ENCODE measurements at regions not wholly inside any gene's neighbourhood (a gene's known extent, or its start where the extent isn't known, plus 50 kb on each side); places are given as distances from the start of the nearest gene placed in this dataset.

DNA sequence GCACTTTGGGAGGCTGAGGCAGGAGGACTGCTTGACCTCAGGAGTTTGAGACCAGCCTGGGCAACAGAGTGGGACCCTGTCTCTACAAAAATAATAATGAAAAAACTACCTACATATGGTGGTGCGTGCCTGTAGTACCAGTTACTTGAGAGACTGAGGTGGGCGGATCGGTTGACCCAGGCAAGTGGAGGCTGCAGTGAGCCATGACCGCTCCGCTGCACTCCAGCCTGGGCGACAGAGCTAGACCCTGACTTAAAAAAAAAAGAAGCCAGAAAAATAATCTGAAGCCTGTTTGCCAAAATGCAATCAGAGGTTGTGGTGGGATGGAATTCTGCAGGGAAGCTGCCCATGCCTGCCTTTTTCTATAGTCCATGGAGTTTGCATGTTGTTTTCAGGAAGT lies 50.4 kb upstream of the GGTA1 start:
- DNase-seq: no peak

DNA sequence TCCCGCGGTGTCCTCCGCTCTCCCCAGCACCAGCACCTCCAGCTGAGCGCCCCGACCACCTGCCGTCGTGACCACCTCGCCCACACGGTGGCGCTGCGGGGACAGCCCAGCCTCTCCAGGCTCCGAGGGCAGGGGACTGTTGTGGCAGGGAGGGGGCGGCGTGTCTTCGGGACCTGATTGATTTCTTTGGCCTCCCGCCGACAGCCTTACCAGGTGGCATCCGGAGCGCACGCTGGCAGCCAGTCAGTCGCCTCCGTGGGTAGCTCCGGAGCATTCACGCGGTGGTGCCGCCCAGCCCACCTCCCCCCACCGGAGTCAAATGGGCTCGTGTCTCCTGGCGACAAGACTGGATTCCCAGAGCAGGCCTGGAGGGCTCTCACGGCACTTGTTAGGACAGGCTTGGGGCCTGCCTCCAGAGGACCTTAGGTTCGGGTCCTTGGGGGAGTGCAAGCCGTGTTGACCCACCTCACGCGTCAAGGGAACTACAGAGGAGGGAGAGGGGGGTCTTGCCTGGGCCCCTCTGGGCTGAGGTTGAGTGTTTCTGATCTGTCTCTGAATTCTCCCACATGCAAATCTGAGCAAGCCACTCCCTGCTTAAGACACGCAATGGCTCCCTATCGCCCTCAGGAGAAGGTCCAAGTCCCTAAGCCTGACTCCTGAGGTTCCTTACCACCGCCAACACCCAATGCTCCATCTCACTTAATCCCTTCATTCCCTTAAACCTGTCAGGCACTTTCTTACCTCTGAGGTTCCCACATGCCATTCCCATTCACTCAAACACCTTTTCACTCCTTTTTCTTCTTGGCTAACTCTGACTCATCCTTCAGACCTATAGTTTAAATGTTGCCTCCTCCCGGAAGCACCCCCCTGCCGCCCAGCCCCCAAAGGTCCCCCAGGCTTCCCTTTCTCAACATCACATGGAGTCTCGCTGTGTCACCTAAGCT lies 51.2 kb upstream of the GGTA1 start:
- peak in 55 of 56 donors; percentile 18 to 88 (median 68) for DNase-seq

DNA sequence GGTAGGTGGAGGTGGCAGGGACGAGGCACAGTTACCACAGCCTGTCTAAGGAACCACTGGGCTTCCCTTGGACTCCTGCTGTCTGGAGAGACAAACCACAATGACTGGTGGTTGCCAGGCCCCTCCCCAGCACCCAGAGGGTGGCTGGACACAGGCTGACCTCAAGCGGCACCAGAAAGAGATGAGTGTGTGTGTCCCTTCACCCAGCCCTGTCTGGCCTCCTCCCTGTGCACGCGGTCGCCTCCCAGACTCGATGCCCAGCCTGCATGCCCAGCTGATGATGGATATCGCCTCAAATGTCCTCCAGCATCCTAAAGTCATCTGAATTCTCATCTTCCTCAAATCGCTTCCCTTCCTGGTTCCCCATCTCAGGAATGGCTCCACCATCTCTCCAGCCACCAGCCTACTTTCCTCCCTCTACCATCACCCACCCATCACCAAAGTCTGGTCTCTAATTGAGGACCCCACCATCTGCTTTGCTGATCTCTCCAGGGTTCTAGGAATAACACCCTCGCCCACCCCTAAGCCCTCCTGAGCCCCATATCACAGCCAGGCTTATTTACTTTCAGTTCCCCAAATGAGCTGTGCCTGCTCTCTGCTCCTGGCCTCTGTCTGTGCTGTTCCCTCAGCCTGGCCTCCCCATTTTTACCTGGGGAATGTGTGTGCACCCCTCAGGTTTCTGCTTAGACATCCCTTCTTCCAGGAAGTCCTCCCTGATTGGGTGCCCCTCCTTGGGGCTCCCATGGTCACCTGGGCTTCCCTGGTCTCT lies 52.5 kb upstream of the GGTA1 start:
- DNase-seq: peak in 12 of 56 donors; percentile 15 to 52 (median 24)

DNA sequence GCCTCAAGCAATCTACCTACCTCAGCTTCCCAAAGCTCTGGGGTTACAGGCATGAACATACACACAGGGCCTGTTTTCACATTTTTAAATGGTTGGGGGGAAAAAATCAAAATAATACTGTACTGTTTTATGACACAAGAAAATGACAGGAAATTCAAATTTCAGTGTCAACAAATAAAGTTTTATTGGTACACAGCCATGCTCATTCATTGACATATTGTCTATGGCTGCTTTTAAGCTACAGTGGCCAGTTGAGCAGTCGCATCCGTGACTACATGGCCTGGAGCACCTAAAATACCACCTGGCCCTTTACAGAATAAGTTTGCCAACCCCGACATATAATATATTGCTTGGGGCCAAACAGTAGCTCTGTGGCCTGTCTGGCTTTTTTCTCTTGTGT lies 56.4 kb upstream of the GGTA1 start:
- no peak for DNase-seq

DNA sequence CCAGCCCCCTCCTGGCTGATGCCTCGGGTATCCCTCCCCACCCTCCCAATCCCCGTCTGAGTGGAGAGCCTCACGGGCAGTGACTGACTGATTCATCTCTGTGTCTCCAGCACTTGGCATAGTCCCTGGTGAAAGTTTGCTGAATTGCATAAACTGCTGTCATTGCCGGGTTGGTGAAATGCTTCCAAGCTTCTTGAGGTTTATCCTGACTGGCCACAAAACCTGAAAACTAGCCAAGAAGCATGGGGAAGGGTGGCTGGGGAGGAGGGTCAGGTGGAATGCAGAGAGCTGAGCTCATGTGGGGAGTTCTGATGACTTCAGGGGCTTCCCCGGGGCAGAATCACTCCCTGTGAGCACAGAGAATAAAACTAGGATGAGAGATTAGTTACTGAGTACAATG lies 56.9 kb upstream of the GGTA1 start:
- peak in 3 of 56 donors; percentile 6 to 30 (median 16) for DNase-seq

DNA sequence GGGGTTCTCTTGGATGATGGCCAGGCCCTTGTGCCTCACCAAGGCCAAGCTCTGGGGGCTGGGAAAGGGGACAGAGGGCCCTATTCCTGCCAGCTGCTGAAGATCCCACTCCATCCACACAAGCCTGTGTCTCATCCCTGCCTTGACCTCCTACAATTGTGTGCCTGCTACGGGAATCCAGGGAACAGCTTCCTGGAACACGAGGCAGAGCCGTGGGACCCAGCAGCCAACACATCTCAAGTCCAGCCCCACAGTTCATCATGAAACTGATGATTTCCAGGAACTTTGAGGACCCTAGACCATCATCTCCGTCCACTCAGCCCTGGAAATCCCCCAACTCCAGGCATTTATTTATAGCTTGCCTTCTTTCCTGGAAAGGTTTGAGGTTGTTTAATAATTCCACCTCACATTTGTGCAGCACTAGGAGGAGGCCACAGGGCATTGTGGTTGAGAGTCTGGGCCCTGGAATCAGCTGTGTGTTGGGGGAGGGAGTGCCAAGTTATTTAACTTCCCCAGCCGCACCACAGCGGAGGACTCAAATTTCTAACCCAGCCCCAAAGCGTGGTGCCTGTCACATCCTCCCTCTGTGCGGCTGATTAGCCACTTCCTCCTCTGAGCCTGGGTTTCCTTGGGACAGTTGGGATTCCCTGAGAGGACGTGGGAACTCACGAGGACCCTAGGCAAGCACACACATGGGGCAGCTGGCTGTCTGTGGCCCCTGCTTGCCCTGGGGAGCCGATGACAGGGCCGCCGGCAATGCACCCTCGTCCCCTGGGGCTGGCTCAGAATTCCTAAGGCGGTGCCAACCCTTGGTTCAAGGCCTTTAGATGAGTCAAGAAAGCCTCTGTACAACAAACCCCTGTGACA lies 58.2 kb upstream of the GGTA1 start:
- DNase-seq: peak in 17 of 56 donors; percentile 11 to 66 (median 30)

DNA sequence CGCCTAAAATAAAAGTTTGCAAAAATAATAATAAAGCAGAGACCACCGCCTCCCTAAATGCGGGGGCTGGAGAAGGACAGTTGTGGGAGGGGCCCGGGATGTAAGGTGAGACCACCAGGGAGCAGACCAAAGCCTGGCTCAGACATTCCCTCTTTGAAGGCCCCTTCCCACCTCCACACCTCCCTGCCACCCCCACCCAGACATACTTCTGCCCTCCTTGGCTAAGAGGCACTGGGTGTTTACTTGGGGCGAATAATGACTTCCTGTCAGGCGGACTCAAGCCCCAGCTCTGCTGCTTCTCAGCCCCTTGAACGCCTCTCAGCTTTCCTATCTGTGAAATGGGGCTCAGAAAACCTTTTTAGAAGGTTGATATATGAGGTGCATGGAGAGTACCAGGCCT lies 58.8 kb upstream of the GGTA1 start:
- no peak for DNase-seq

DNA sequence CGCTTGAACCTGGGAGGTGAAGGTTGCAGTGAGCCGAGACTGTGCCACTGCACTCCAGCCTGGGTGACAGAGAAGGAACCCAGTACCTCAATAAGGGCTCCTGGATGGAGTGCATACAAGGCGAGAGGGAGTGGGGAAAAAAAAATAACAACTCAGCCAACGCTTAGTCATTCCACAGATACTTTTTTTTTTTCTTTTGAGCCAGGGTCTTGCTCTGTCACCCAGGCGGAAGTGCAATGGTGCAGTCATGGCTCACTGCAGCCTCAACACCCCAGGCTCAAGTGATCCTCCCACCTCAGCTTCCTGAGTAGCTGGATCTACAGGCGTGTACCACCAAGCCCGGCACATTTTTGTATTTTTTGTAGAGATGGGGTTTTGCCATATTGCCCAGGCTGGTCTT lies 59.5 kb upstream of the GGTA1 start:
- DNase-seq: no peak

DNA sequence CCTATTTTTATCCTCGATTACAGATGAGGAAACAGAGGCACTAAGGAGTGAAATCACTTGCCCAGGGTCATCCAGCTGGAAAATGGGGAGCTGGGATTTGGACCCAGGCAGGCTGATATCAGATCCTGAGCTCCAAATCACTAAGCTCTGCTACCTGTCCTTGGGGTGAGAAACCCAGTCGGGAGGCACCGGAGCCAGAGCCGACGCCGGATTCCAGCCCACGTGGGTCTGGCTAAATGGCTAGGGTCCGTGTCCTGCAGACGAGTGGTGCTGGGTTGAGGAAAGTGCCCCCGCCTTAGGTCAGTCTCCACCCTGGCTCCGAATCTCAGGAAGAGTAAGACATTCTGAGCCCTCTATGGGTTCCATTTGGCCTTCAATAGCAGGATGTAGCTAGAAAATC lies 61.3 kb upstream of the GGTA1 start:
- no peak for DNase-seq

DNA sequence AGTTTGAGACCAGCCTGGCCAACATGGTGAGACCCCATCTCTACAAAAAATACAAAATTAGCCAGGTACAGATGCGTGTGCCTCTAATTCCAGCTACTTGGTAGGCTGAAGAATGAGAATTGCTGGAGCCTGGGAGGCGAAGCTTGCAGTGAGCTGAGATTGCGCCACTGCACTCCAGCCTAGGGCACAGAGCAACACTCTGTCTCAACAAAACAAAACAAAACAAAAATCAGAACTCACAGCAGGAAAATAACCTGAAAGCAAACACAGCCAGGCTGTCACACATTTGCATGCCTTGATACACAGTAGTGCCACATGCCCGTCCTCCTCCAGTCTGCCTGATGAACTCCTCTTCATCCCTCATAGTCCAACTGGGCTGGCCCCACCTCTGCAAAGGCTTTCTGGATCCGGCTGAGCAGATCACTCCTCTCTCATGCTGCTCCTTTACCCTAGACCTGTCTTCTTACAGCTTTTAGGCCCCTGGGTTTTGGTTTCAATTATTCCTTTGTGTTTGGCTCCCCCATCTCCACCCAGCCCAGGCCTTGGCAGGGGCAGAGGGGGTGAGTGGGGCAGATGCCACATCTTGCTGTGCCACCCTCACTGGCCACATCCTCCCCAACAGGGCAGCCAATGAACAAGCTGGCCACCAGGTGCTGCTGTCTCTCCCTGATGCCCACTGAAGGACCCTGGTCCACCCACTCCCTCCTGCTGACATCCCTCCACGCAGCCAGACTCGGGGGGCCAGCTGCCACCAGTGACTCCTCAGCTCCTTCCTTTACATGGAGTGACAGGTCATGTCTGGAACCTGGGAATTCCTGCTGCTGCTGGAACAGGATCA lies 62.0 kb upstream of the GGTA1 start:
- no peak for DNase-seq

DNA sequence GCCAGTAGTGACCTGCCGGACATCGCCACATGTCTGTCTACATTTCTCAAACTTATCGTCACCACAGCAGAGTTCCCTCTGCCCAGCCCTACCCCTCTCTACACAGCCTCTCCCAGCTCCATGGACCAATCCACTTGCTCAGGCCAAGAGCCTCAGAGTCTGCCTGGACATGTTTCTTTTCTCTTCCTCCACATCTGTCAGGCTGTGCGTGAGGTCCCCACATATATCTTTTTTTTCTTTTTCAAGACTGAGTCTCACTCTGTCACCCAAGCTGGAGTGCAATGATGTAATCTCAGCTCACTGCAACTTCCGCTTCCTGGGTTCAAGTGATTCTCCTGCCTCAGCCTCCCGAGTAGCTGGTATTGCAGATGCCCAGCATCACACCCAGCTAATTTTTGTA lies 62.7 kb upstream of the GGTA1 start:
- DNase-seq: no peak

DNA sequence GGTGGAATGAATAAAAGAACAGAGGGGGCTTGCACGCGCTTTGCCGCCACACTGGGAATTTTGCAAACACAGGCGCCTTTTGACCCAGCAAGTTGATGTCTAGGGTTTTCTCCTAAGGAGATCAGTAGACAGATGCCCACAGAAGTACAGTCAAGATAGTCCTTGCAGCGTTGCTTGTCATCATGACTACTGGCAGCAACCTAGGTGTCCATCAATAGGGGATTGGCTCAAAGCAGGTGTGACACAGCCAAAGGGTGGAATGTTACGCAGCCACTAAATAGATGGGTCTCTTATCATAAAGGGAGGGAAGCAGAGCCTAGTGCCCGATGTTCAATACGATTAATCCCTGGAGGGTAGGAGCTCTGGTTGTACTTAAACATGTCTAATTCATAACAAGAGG lies 63.8 kb upstream of the GGTA1 start:
- DNase-seq: no peak

DNA sequence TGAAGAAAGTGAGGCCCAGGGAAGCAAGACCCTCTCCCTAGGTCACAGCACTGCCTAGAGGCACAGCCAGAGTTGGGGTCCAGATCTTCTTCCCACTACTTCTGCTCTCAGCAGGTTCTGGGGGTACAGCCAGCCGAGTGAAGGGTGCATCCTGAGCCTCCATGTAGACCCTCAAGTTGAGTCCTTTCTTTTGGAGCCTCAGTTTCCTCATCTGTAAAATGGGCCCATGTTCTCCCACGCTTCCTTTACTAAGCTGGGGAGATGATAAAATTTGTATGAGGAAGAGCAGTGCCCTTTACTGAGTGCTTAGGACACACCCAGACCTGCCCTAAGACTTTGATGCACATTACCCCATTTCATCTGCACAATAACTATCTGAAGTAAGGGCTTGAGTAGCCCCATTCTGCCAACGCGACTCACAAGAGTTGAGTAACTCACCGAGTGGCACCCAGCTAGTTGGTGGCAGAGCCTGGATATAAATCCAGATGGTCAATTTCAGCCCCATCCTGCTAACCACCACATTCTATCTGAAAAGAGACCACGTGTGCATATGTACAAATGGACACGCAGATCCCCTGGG lies 64.3 kb upstream of the GGTA1 start:
- no peak for DNase-seq

DNA sequence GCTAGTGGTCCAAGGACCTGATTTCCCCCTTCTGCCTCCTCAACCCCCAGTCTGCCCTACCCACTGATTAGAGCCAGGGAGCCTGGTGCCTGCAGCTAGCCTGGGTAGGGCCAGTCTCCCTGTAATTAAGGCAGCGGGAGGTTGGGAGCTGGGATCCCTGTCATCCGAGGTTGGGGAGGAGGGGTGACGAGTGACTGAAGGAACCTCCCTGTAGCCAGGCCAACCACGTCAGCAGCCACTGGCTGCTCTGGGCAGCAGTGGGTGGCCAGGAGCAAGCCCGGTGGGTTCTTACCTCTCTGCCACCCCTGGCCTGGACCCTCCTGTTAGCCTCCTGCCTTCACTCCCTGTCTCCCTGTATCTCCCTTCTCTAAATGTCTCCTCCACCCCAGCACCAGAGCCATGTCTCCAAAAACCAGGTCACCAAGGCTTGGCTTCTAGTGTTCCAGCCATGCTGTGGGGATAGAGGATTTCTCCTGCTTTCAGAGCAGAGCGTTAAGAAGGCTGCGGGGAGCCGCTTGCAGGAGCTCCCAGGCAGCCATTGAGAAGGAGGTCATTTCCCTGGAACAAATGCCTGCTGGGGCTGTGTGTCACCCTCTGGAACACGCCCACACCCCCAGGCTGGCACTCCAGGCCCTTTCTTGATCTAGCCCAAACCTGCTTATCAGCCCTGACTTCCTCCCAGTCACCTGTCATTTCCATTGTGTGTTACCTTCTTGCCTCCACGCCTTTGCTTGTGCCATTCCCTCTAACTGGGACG lies 65.0 kb upstream of the GGTA1 start:
- no peak for DNase-seq

DNA sequence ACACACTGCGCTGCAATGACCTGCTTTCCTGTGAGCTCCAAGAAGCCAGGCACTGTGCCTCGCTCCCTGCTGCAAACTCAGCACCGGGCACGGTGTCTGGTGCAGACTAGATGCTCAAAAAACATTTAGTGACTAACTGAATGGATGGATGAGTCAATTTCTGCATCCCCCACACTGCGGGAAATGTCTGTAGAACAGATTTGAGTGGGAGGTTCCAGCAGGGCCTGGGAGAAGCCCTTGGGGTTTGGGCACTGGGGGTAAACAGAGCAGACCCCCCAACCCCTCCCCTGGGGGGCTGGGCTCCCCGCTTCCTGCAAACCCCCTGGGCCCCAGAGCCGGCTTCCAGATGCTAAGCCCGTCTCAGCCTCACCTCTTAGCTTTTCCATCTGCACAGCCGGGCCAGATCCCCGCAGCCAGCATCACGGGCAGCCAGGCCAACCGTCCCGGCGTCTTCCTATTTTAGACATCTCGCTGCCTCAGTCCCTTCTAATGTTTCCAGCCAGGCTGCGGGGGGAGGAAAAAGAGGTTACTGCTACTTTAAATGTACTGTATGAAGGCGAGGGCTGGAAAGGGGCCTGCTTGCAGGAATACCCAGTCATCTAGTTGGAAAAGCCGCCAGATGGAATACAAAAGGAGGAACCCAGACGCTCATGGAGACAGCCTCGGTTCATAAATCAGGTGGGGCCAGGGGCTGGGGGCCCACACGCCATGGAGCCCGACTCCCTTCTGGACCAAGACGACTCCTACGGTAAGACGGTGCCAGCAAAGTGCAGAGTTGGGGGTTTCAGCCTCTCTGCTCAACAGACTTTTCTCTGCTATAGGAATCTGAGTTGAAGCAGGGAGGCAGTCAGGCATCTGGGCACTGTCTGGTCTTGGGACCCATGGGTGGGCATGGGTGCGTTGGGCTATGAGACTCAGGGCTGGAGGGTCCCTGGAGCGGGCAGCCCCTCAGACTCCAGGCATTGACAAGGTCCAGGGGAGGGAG lies 67.1 kb upstream of the GGTA1 start:
- DNase-seq: peak in 19 of 56 donors; percentile 14 to 70 (median 38)

DNA sequence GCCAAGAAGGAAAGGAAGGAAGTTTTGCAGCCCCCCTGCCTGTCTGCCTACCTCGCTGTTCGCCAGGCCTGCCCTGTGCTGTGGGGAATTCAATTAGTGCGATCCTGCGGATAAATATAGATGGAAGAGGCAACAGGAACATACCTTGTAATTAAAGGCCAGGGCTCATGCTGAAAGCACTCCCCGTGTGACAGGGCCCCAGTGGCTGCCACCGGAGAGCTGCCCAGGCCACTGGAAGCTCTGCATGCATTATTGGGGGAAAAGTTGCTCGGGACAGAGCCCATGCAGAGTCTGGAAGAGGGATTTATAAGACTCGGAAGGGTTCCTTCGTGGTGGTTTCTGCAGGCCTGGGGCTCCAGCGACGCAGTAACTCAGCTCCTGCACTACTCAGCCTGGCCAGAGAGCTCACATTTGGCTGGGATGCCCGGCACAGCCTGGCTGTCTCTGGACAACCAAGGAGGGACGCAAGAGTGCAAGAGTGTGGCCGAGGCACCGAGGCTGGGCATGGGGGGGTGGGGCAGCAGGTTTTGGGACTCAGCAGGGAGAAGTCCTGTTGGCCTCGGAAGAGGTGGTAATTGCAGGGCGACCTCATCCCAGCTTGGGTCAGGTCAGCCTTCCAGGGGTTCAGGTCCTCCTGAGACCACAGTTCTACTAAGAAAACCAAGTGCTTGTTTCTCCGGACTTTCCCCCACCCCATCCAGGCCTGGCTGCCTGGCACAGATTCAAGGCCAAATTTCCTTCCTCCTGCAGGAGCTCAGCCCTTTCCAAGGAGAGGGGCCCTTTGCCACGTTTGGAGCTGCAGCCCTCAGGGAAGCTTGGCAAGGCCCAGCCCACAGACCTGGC lies 68.1 kb upstream of the GGTA1 start:
- peak in 10 of 56 donors; percentile 20 to 56 (median 34) for DNase-seq
